Kidney (tissue), 13 donors: ENCODE measurements at regions not wholly inside any gene's neighbourhood (a gene's known extent, or its start where the extent isn't known, plus 50 kb on each side); places are given as distances from the start of the nearest gene placed in this dataset.

Experiments
- DNase-seq, 5 donors: peaks; one replicate each; pipeline ENCODE4 v3.0.0-alpha.2; 2013 to 2020
- FAIRE-seq: peaks from 2 replicates; lab custom pipeline; 2012; peaks lifted over from hg19 to GRCh38; lab: Jason Lieb, UNC
- H3K27ac ChIP-seq, 2 donors: one replicate each; pipeline ENCODE4 v1.7.0; 2013; ENCODE audit warnings: low read depth in 2 of 2, low read length in 2 of 2, inconsistent platforms in 1 of 2
- H3K27me3 ChIP-seq: one replicate; pipeline ENCODE4 v1.7.1; 2013; ENCODE audit warnings: low read length, inconsistent platforms; ENCODE audit not compliant: control insufficient read depth, insufficient read depth
- H3K36me3 ChIP-seq, 3 donors: one replicate each; pipeline versions ENCODE4 v1.7.0 to v1.7.1; 2013; ENCODE audit warnings: low read length in 3 of 3, control low read depth in 1 of 3, inconsistent platforms in 1 of 3; ENCODE audit not compliant: insufficient read depth in 3 of 3, control insufficient read depth in 2 of 3
- H3K4me1 ChIP-seq, 3 donors: one replicate each; pipeline versions ENCODE4 v1.7.0 to v1.7.1; 2013; ENCODE audit warnings: low read length in 3 of 3, inconsistent platforms in 1 of 3, low read depth in 1 of 3; ENCODE audit not compliant: control insufficient read depth in 2 of 3, insufficient read depth in 2 of 3
- H3K4me3 ChIP-seq, 3 donors: one replicate each; pipeline versions ENCODE4 v1.7.0 to v1.8.1; 2013; ENCODE audit warnings: low read length in 3 of 3, control low read depth in 1 of 3, inconsistent platforms in 1 of 3
- H3K9ac ChIP-seq, 3 donors: one replicate each; pipeline versions ENCODE4 v1.7.0 to v1.7.1; 2013; ENCODE audit warnings: low read length in 3 of 3, control low read depth in 1 of 3, inconsistent platforms in 1 of 3
- H3K9me3 ChIP-seq, 3 donors: one replicate each; pipeline versions ENCODE4 v1.7.0 to v1.7.1; 2013; ENCODE audit warnings: low read length in 3 of 3, control low read depth in 1 of 3, inconsistent platforms in 1 of 3; ENCODE audit not compliant: control insufficient read depth in 2 of 3, insufficient read depth in 1 of 3
- CTCF ChIP-seq: IDR thresholded peaks from 3 replicates; pipeline ENCODE4 v1.5.1; 2012; ENCODE audit warnings: mild to moderate bottlenecking, moderate library complexity, borderline replicate concordance; ENCODE audit not compliant: insufficient read depth; ENCODE audit errors: extremely low read depth
- intact Hi-C: fragments of 100-400 bp; cut with DNase I; formaldehyde crosslinking; loops from one replicate; pipeline ENCODE4 v1.11.1; 2022
- donor health status: control.
- donor health status: control.
- donor health status: control.
- donor health status: control.
- donor health status: control.
- donor health status: DM: yes; HTN: yes; CAD: no.
- donor health status: Normal renal cell carcinoma (clear cell type).

DNA sequence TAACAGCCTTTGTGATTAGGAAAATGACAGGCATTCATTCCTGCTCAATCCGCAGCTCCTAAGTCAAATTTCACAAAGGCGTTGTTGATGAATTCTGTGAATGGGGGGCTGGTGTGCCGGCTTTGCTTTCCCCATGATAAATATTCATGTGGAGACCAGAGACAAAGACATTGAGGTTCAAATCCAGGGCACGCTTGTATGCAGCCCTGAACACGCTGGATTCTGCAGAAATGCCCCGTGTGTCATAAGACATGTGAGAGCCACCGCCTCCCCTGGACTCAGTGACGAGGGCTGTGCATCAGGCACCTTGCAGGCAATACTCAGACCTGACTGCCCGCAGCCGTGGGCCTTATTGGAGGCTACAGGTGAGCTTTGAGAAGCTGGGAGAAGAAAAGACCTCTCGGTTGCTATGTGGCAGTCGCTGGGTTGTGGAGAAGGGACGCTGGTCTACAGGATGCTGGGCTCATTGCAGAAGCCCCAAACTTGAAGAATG, 906.2 kb downstream of the BRD1 start:
- DNase-seq, result no peak
- no peak for TF ChIP-seq CTCF
- H3K27ac ChIP-seq, result no peak overlapping the region
- H3K9ac ChIP-seq, result no peak overlapping the region
- H3K36me3 ChIP-seq, result no peaks in the 10 kb centered on the region
- intact Hi-C loops, result no loop called here
- no peaks in the 10 kb centered on the region for H3K9me3 ChIP-seq
- H3K4me3 ChIP-seq, result no peak overlapping the region
- no peaks in the 10 kb centered on the region for H3K4me1 ChIP-seq
- FAIRE-seq, result no peak
- no peaks in the 10 kb centered on the region for H3K27me3 ChIP-seq

- Histone ChIP-seq H3K9ac (no peak overlapping the region), H3K27me3 (no peaks in the 10 kb centered on the region), H3K4me3 (no peak overlapping the region), H3K27ac (no peak overlapping the region), H3K4me1 (no peaks in the 10 kb centered on the region), H3K9me3 (no peaks in the 10 kb centered on the region), H3K36me3 (no peaks in the 10 kb centered on the region)
- no peak for FAIRE-seq
- DNase-seq, result no peak
- no peak for TF ChIP-seq CTCF
- intact Hi-C loops, result no loop called here
Measured at GRCh38 chr22:48920776-48921241, 906.9 kb downstream of the BRD1 start.

- FAIRE-seq, result no peak
- no peaks in the 10 kb centered on the region for H3K4me1 ChIP-seq
- H3K4me3 ChIP-seq, result no peak overlapping the region
- no peak overlapping the region for H3K27ac ChIP-seq
- H3K9ac ChIP-seq, result no peak overlapping the region
- DNase-seq, result no peak
- intact Hi-C loops, result no loop called here
- H3K36me3 ChIP-seq, result no peaks in the 10 kb centered on the region
- no peaks in the 10 kb centered on the region for H3K9me3 ChIP-seq
- TF ChIP-seq CTCF, result no peak
- H3K27me3 ChIP-seq, result no peaks in the 10 kb centered on the region
Measured at GRCh38 chr22:48919851-48920589, 907.7 kb downstream of the BRD1 start.
